Right cardiac atrium (tissue), 5 donors: ENCODE measurements at regions not wholly inside any gene's neighbourhood (a gene's known extent, or its start where the extent isn't known, plus 50 kb on each side); places are given as distances from the start of the nearest gene placed in this dataset.
"Not testable (repeated sequence)": the region's sequence is repeated elsewhere in the genome, so short reads cannot be mapped to it uniquely, and the experiment has no call there.

Source experiments
- ATAC-seq, 2 donors: fragments of 200-7000 bp; cut with Tn5 transposase; one replicate each; pipeline versions ENCODE4 v1.8.0 to v1.9.1; 2020; ENCODE audit warnings: moderate library complexity in 2 of 2, mild to moderate bottlenecking in 1 of 2
- DNase-seq, 3 donors: peaks; one replicate each; pipeline ENCODE4 v3.0.0-alpha.2; 2020
- H3K27ac ChIP-seq: one replicate; pipeline ENCODE4 v1.5.1; 2013; ENCODE audit warnings: mild to moderate bottlenecking, low read length, control low read depth, moderate library complexity
- H3K27me3 ChIP-seq: one replicate; pipeline ENCODE4 v1.6.1; 2013; ENCODE audit not compliant: control insufficient read depth, insufficient read depth
- H3K4me1 ChIP-seq: one replicate; pipeline ENCODE4 v1.6.1; 2013; ENCODE audit warnings: low read length; ENCODE audit not compliant: control insufficient read depth, insufficient read depth
- H3K4me3 ChIP-seq: one replicate; pipeline ENCODE4 v1.5.1; 2013; ENCODE audit warnings: low read length, control low read depth
- H3K9me3 ChIP-seq: one replicate; pipeline ENCODE4 v1.6.1; 2013; ENCODE audit warnings: low read length; ENCODE audit not compliant: control insufficient read depth
- WGBS: extraction: QIAGEN DNeasy Blood & Tissue Kit; methylation state at CpG from one replicate; pipeline ENCODE4 v1.1.7; 2013; 5-methylcytosine and 5-hydroxymethylcytosine counted together
- intact Hi-C, 4 donors: fragments of 100-400 bp; cut with DNase I; formaldehyde crosslinking; loops; one replicate each; pipeline versions ENCODE4 v1.11.0 to v1.14.0; 2022 to 2023
- donor health status: healthy with polysubstance abuse.
- donor health status: DM: no; HTN: yes; CAD: no.
- donor health status: DM: no; HTN: no; CAD: no.
- donor health status: DM: no; HTN: yes; CAD: no; lungs with severe emphysema.
- donor health status: DM: yes; HTN: yes; CAD: no.

DNA sequence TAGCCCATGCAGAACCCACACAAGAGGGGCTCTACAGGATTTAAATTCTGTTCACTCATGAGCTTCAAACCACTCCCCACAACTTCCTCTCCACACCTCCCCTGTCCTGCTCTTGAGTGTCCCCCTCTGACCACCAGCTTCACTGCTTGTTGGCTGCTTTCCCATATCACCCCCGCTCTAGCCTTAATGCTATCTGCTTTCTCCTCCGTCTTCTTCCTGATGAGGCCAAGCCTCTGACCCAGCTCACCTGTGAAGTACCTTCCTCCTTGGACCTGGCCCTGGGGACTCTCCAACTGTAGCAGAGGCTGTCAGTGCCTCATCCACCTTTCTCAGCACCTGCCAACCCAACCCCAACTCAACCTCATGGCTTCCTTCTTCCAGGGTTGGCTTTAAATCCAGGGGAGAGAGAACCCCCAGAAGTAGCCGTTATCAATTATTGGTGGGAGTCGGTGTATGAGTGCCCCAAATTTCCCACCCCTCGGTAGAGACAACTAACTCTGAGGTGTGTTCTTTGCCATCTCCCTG is 174.8 kb downstream of the MINAR1 start:
- intact Hi-C loops, result no loop called here
- Histone ChIP-seq H3K27ac (no peak overlapping the region), H3K4me3 (no peak overlapping the region), H3K27me3 (no peaks in the 10 kb centered on the region), H3K9me3 (no peaks in the 10 kb centered on the region), H3K4me1 (no peaks in the 10 kb centered on the region)
- WGBS, result 84% methylated on average over 5 of the region's 5 CpGs
- ATAC-seq (no peak), DNase-seq (no peak)

DNA sequence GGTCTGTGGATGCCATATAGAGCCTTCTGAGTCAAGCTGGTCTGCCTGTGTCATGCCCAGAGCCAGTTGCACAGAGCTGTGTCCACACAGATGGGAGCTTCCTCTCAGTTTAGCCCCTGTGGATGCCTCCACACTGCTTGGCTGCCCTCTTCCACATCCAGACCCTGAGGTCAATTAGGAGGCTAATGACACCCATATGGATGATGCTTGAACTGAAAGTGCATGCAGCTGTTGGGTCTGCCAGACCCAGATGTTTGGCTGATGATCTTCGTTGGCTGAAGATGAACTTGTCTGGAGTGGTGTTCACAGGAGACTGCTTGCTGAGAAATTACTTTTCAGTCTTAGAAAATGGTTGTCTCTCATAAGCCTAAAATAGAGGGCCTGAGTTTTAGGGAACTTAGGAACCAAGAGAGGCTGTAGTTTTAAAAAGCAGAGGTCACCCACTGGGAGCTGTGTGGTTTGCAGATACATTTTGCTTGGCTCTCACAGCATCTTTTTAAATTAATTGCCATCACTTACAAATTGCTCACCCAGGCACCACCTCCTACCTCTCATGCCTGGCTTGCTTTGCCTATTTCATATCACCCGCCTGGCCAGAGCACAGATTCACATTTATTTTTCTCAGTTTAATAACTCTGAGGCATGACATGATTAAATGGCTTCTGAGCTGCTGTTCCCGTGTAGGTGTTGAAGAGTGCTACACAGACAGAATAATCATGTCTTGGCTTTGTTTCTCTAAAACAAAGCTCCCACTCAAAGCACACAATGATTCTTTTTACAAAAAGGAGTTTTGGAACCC is 176.1 kb downstream of the MINAR1 start:
- H3K27me3 ChIP-seq, result no peaks in the 10 kb centered on the region
- no peak overlapping the region for H3K4me3 ChIP-seq
- DNase-seq (no peak), ATAC-seq (no peak)
- 75% methylated on average over 3 of the region's 3 CpGs for WGBS
- no peaks in the 10 kb centered on the region for H3K9me3 ChIP-seq
- no peak overlapping the region for H3K27ac ChIP-seq
- intact Hi-C loops, result no loop called here
- no peaks in the 10 kb centered on the region for H3K4me1 ChIP-seq

DNA sequence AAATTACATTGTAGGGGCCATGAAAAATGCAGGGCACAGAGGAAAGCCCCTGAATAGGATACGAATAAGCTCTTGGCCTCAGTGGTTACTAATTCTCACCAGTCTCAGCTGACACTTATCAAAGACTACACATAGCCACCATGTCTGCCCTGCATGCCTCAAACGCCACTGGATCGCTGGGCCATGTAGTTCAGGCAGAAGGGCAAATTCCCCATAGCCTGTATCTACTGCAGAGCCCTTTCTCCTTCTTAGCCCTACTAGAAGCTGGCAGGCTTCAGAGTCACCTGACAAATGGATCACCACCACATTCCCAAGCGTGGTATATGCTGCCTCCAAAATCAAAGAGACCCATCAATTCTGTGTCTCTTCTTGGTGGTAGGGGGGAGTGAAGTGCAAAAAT is 177.4 kb downstream of the MINAR1 start:
- no peaks in the 10 kb centered on the region for H3K9me3 ChIP-seq
- H3K27ac ChIP-seq, result no peak overlapping the region
- intact Hi-C loops, result no loop called here
- H3K4me1 ChIP-seq, result no peaks in the 10 kb centered on the region
- ATAC-seq (no peak), DNase-seq (no peak)
- 84% methylated on average over 4 of the region's 4 CpGs for WGBS
- no peaks in the 10 kb centered on the region for H3K27me3 ChIP-seq
- H3K4me3 ChIP-seq, result no peak overlapping the region

DNA sequence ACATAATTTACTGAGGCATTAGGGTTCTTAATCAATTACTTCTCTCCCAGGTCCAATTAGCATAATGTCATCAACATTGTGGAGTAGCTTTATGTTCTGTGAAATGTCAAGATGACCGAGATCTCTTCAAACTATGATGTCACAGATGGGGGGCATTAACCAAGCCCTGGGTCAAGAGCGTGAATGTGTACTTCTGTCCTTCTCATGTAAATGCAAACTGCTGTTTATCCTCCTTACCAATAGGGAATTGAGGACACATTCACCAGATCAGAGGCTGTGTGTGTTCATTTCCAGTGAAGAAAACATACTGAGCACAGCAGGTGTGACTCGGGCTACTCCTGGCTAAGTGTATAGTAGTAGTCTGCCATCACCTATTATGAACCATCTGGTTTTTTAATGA is 177.9 kb downstream of the MINAR1 start:
- H3K27ac ChIP-seq, result no peak overlapping the region
- 90% methylated on average over 3 of the region's 3 CpGs for WGBS
- no peak for DNase-seq
- H3K4me3 ChIP-seq, result no peak overlapping the region
- H3K4me1 ChIP-seq, result no peaks in the 10 kb centered on the region
- H3K9me3 ChIP-seq, result no peaks in the 10 kb centered on the region
- intact Hi-C loops, result no loop called here
- no peak for ATAC-seq
- no peaks in the 10 kb centered on the region for H3K27me3 ChIP-seq

GRCh38 chr15:79615754-79616153 is 183.6 kb downstream of the MINAR1 start:
- peak; percentile 16 to 58 (median 42) for DNase-seq
- H3K4me1 ChIP-seq, result no peaks in the 10 kb centered on the region
- H3K9me3 ChIP-seq, result no peaks in the 10 kb centered on the region
- no peak overlapping the region for H3K4me3 ChIP-seq
- H3K27ac ChIP-seq, result no peak overlapping the region
- no peak for ATAC-seq
- H3K27me3 ChIP-seq, result no peaks in the 10 kb centered on the region
- intact Hi-C loops, result no loop called here
- 81% methylated on average over 4 of the region's 4 CpGs for WGBS

DNA sequence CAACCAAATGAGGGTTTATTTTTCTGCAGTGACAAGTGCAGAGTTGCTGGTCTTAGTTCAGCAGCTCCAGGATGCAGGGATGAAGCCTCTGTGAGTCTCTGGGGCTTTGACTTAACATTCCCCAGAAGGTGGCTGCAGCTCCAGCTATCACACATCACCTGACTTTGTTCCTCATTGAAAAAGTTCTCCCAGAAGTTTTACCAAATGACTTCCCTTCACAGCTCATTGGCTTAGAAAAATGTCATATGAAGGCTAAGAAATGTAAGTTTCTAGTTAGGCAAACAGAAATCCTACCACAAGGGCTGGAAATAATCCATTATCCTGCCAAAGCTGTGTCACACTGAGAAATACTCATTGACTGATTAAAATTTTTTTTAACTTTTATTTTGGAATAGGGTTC is 184.9 kb downstream of the MINAR1 start:
- no peak overlapping the region for H3K4me3 ChIP-seq
- DNase-seq, result no peak
- intact Hi-C loops, result no loop called here
- no peaks in the 10 kb centered on the region for H3K4me1 ChIP-seq
- ATAC-seq, result no peak
- no peaks in the 10 kb centered on the region for H3K9me3 ChIP-seq
- H3K27ac ChIP-seq, result no peak overlapping the region
- no peaks in the 10 kb centered on the region for H3K27me3 ChIP-seq

- no peaks in the 10 kb centered on the region for H3K4me1 ChIP-seq
Observed at GRCh38 chr15:79620112-79620857, 188.1 kb downstream of the MINAR1 start.

DNA sequence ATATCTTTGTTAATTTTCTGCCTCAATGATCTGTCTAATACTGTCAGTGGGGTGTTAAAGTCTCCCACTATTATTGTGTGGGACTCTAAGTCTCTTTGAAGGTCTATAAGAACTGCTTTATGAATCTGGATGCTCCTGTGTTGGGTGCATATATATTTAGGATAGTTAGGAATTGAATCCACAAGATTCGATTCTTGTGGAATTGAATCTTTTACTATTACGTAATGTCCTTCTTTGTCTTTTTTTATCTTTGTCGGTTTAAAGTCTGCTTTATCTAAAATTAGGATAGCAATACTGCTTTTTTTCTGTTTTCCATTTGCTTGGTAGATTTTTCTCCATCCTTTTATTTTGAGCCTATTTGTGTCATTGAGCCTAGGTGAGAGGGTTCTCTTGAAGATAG is 189.7 kb downstream of the MINAR1 start:
- ATAC-seq, DNase-seq, H3K4me3 ChIP-seq, H3K27ac ChIP-seq, H3K9me3 ChIP-seq, H3K4me1 ChIP-seq, H3K27me3 ChIP-seq, intact Hi-C loops: not testable (repeated sequence)
- 81% methylated on average over 3 of the region's 3 CpGs for WGBS

More at GRCh38 chr15:79620112-79620857, 188.1 kb downstream of the MINAR1 start:
- no peak overlapping the region for H3K27ac ChIP-seq
- ATAC-seq (no peak), DNase-seq (no peak)
- intact Hi-C loops, result no loop called here
- 79% methylated on average over 4 of the region's 4 CpGs for WGBS
- H3K27me3 ChIP-seq, result no peaks in the 10 kb centered on the region
- no peaks in the 10 kb centered on the region for H3K9me3 ChIP-seq
- no peak overlapping the region for H3K4me3 ChIP-seq

DNA sequence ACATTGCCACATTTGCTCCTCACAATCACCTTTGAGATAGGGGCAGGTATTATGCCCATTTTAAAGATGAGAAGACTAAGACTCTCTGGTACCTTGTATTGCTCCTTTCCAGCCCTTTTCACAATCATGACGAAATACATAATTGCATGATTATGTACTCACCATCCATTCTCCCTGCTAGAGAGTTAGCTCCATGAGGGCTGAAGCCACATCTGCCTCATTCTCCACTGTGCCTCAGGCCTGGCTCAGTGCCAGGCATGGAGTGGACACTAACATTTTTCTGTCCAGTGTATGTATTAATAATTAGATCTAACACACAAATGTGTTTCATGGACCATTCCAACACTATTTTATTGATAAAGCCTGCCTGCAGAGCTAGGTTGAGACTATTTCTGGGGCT is 191.4 kb downstream of the MINAR1 start:
- ATAC-seq, result no peak
- peaks cover 1% of the 10 kb centered on the region for H3K9me3 ChIP-seq
- WGBS, result 76% methylated on average over 1 of the region's 1 CpG
- no peak for DNase-seq
- no peak overlapping the region for H3K27ac ChIP-seq
- intact Hi-C loops, result no loop called here
- H3K4me1 ChIP-seq, result no peaks in the 10 kb centered on the region
- H3K4me3 ChIP-seq, result no peak overlapping the region
- no peaks in the 10 kb centered on the region for H3K27me3 ChIP-seq

- WGBS, result 31% methylated on average over 5 of the region's 5 CpGs
- peaks cover 1% of the 10 kb centered on the region for H3K9me3 ChIP-seq
- no peak overlapping the region for H3K4me3 ChIP-seq
- no peak overlapping the region for H3K27ac ChIP-seq
- no peaks in the 10 kb centered on the region for H3K27me3 ChIP-seq
- intact Hi-C loops, result no loop called here
- peak; percentile 11 to 60 (median 59) for DNase-seq
- H3K4me1 ChIP-seq, result peaks cover 6% of the 10 kb centered on the region
- ATAC-seq, result peak in 1 of 2 donors; percentile 64
Observed at GRCh38 chr15:79629687-79630086, 197.6 kb downstream of the MINAR1 start.

GRCh38 chr15:79632457-79632856 is 200.3 kb downstream of the MINAR1 start:
- intact Hi-C loops, result no loop called here
- no peaks in the 10 kb centered on the region for H3K27me3 ChIP-seq
- peaks cover 6% of the 10 kb centered on the region for H3K4me1 ChIP-seq
- 87% methylated on average over 2 of the region's 2 CpGs for WGBS
- H3K9me3 ChIP-seq, result no peaks in the 10 kb centered on the region
- no peak overlapping the region for H3K4me3 ChIP-seq
- no peak overlapping the region for H3K27ac ChIP-seq
- ATAC-seq, result no peak
- no peak for DNase-seq
